Tibial nerve (tissue), 3 donors: ENCODE measurements at regions not wholly inside any gene's neighbourhood (a gene's known extent, or its start where the extent isn't known, plus 50 kb on each side); places are given as distances from the start of the nearest gene placed in this dataset.

Experiments used
- EP300 ChIP-seq, 2 donors: sonication (generic); formaldehyde crosslinking; IDR thresholded peaks; one replicate each; pipeline ENCODE4 v1.6.1; 2017; ENCODE audit warnings: antibody characterized with exemption in 2 of 2, mild to moderate bottlenecking in 1 of 2
- POLR2A ChIP-seq, 2 donors: fragments of 450-650 bp; IDR thresholded peaks; one replicate each; pipeline ENCODE4 v1.6.1; 2017; ENCODE audit warnings: antibody characterized with exemption in 2 of 2, mild to moderate bottlenecking in 2 of 2, moderate library complexity in 2 of 2

DNA sequence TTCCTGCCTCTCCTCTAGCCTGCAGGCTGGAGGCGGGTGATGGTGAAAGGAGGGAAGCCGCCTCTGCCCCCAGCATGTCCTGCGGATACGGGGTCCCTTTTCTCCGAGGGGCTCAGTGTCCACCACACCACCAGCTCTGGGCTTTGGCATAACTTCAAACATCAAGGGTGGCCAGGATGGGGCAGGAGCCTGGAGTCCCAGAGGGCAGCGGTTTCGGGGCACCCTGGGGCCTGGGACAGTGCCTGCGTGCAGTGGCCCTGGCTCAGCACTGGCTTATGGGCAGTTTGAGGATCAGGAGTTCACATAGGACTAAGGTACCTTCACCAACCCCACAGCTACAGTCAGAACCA lies 85.5 kb upstream of the GPC1 start:
- TF ChIP-seq EP300 (IDR thresholded peaks at IDR 0.05) (no peak), POLR2A (IDR thresholded peaks at IDR 0.05) (no peak)
